H1 (cell line): ENCODE measurements at regions not wholly inside any gene's neighbourhood (a gene's known extent, or its start where the extent isn't known, plus 50 kb on each side); places are given as distances from the start of the nearest gene placed in this dataset.

Experiments
- CTCF ChIA-PET: fragments of 300-600 bp; sonication (Branson Sonifier 250); formaldehyde crosslinking; loops from one replicate; lab custom pipeline; 2021; ENCODE audit not compliant: partially characterized antibody; lab: Charles Lee
- POLR2A ChIA-PET: fragments of 300-600 bp; sonication (Branson Sonifier 250); formaldehyde crosslinking; loops from one replicate; lab custom pipeline; 2021; ENCODE audit warnings: inconsistent platforms; ENCODE audit not compliant: partially characterized antibody; lab: Charles Lee
- DNase-seq, 2 experiments: peaks; one replicate each; pipeline versions ENCODE4 v3.0.0 to v3.0.0-alpha.2; 2010 to 2022; ENCODE audit warnings: low spot score in 2 of 2, low read depth in 1 of 2, mixed read lengths in 1 of 2
- FAIRE-seq: peaks from 2 replicates; lab custom pipeline; 2011; peaks lifted over from hg19 to GRCh38; lab: Jason Lieb, UNC
- H2AFZ ChIP-seq: 2 replicates; pipeline ENCODE4 v1.8.1; 2012; ENCODE audit warnings: low read length, inconsistent platforms
- H2AK5ac ChIP-seq: 2 replicates; pipeline ENCODE4 v1.6.1; 2013; ENCODE audit warnings: low read depth, low read length
- H2BK120ac ChIP-seq: replicated peaks from 2 replicates; pipeline ENCODE3; 2013; ENCODE audit warnings: low read depth, low read length, inconsistent platforms
- H2BK12ac ChIP-seq: 2 replicates; pipeline ENCODE4 v1.6.1; 2013; ENCODE audit warnings: low read depth, low read length
- H2BK15ac ChIP-seq: 2 replicates; pipeline ENCODE4 v1.6.1; 2013; ENCODE audit warnings: low read length
- H2BK20ac ChIP-seq: 2 replicates; pipeline ENCODE4 v1.6.1; 2013; ENCODE audit warnings: low read length
- H2BK5ac ChIP-seq: 2 replicates; pipeline ENCODE4 v1.6.1; 2013; ENCODE audit warnings: low read depth, low read length
- H3K14ac ChIP-seq: 2 replicates; pipeline ENCODE4 v1.6.1; 2013; ENCODE audit warnings: inconsistent platforms; ENCODE audit not compliant: insufficient read length
- H3K18ac ChIP-seq: 2 replicates; pipeline ENCODE4 v1.6.1; 2013; ENCODE audit warnings: low read length; ENCODE audit errors: extremely low read depth
- H3K23ac ChIP-seq: 2 replicates; pipeline ENCODE4 v1.6.1; 2013; ENCODE audit warnings: inconsistent platforms; ENCODE audit not compliant: insufficient read length
- H3K23me2 ChIP-seq: 2 replicates; pipeline ENCODE4 v1.6.1; 2013; ENCODE audit warnings: low read depth, low read length
- H3K27ac ChIP-seq: 2 replicates; pipeline ENCODE4 v1.6.1; 2011; ENCODE audit warnings: low read depth, low read length, inconsistent platforms
- H3K27me3 ChIP-seq, 4 experiments: replicated peaks in 1 of 4; 1 replicate in 1 of 4; 2 replicates in 3 of 4; pipeline versions ENCODE4 v1.6.1 to v1.8.1; 2011 to 2013; ENCODE audit warnings: low read length in 3 of 4, mild to moderate bottlenecking in 3 of 4, inconsistent platforms in 2 of 4, mixed read lengths in 2 of 4, moderate library complexity in 1 of 4; ENCODE audit not compliant: control insufficient read depth in 3 of 4, insufficient read depth in 3 of 4; ENCODE audit errors: extremely low read depth in 1 of 4
- H3K36me3 ChIP-seq, 4 experiments: 2 replicates each; pipeline versions ENCODE4 v1.6.1 to v1.8.1; 2011 to 2013; ENCODE audit warnings: mild to moderate bottlenecking in 4 of 4, low read length in 3 of 4, moderate library complexity in 2 of 4, control low read depth in 1 of 4, inconsistent platforms in 1 of 4; ENCODE audit not compliant: insufficient read depth in 4 of 4, control insufficient read depth in 2 of 4
- H3K4ac ChIP-seq: replicated peaks from 2 replicates; pipeline ENCODE3; 2013; ENCODE audit warnings: low read length, low read depth, mixed read lengths, inconsistent platforms; ENCODE audit not compliant: insufficient read length
- H3K4me1 ChIP-seq, 4 experiments: replicated peaks in 1 of 4; 1 replicate in 1 of 4; 2 replicates in 3 of 4; pipeline versions ENCODE4 v1.6.1 to v1.8.1; 2011 to 2013; ENCODE audit warnings: low read length in 3 of 4, inconsistent platforms in 2 of 4, mixed read lengths in 1 of 4; ENCODE audit not compliant: insufficient read depth in 4 of 4, control insufficient read depth in 3 of 4
- H3K4me2 ChIP-seq, 2 experiments: 2 replicates each; pipeline versions ENCODE4 v1.6.1 to v1.8.1; 2011 to 2013; ENCODE audit warnings: low read depth in 2 of 2, low read length in 2 of 2, control low read depth in 1 of 2, inconsistent platforms in 1 of 2, mild to moderate bottlenecking in 1 of 2; ENCODE audit not compliant: insufficient read depth in 1 of 2
- H3K4me3 ChIP-seq, 4 experiments: fragments of 200-600, 300-600 bp in 1 of 4; sonication (generic), shearing (Covaris generic), sonication (Bioruptor Twin) in 1 of 4; 2 replicates each; pipeline versions ENCODE4 v1.5.1 to v1.8.1; 2011 to 2016; ENCODE audit warnings: low read length in 4 of 4, low read depth in 3 of 4, control low read depth in 2 of 4, inconsistent platforms in 2 of 4, mild to moderate bottlenecking in 2 of 4, mixed read lengths in 1 of 4, moderate library complexity in 1 of 4; ENCODE audit not compliant: insufficient read depth in 2 of 4; ENCODE audit errors: extremely low read depth in 1 of 4
- H3K56ac ChIP-seq: replicated peaks from 2 replicates; pipeline ENCODE3; 2013; ENCODE audit warnings: low read depth, mild to moderate bottlenecking, mixed read lengths, low read length, inconsistent platforms; ENCODE audit not compliant: insufficient read length
- H3K79me1 ChIP-seq: 2 replicates; pipeline ENCODE4 v1.6.1; 2013; ENCODE audit warnings: low read depth, low read length, control low read depth
- H3K79me2 ChIP-seq, 2 experiments: 2 replicates each; pipeline versions ENCODE4 v1.6.1 to v1.8.1; 2012 to 2013; ENCODE audit warnings: low read length in 2 of 2, mild to moderate bottlenecking in 2 of 2, inconsistent platforms in 1 of 2; ENCODE audit not compliant: insufficient read depth in 2 of 2, control insufficient read depth in 1 of 2
- H3K9ac ChIP-seq, 4 experiments: replicated peaks in 1 of 4; 1 replicate in 1 of 4; 2 replicates in 3 of 4; pipeline versions ENCODE4 v1.6.1 to v1.8.1; 2011 to 2013; ENCODE audit warnings: low read depth in 3 of 4, low read length in 3 of 4, control low read depth in 2 of 4, mild to moderate bottlenecking in 2 of 4, moderate library complexity in 2 of 4, inconsistent platforms in 1 of 4; ENCODE audit errors: extremely low read depth in 1 of 4
- H3K9me3 ChIP-seq, 2 experiments: 2 replicates each; pipeline versions ENCODE4 v1.6.1 to v1.8.1; 2012 to 2013; ENCODE audit warnings: mild to moderate bottlenecking in 2 of 2, moderate library complexity in 2 of 2, control low read depth in 1 of 2, inconsistent platforms in 1 of 2, low read depth in 1 of 2, low read length in 1 of 2, mixed read lengths in 1 of 2; ENCODE audit not compliant: insufficient read depth in 2 of 2
- H4K20me1 ChIP-seq, 2 experiments: replicated peaks in 1 of 2; 2 replicates each; pipeline versions ENCODE3 to v1.8.1; 2011 to 2013; ENCODE audit warnings: inconsistent platforms in 2 of 2, low read length in 2 of 2, mild to moderate bottlenecking in 1 of 2; ENCODE audit not compliant: insufficient read depth in 2 of 2, control insufficient read depth in 1 of 2
- H4K5ac ChIP-seq: 2 replicates; pipeline ENCODE4 v1.6.1; 2013; ENCODE audit warnings: low read length, low read depth, mixed read lengths, inconsistent platforms; ENCODE audit not compliant: insufficient read length
- H4K8ac ChIP-seq: 2 replicates; pipeline ENCODE4 v1.8.0; 2013; ENCODE audit warnings: mild to moderate bottlenecking, moderate library complexity, low read length, inconsistent platforms; ENCODE audit not compliant: insufficient read depth; ENCODE audit errors: extremely low read depth
- H4K91ac ChIP-seq: replicated peaks from 2 replicates; pipeline ENCODE3; 2013; ENCODE audit warnings: low read length, mixed read lengths, inconsistent platforms; ENCODE audit not compliant: insufficient read length
- BRCA1 ChIP-seq: IDR thresholded peaks from 2 replicates; pipeline ENCODE4 v1.6.1; 2012; ENCODE audit warnings: low read depth, low read length, improper control_type of control experiment
- HDAC6 ChIP-seq: IDR thresholded peaks from one replicate; pipeline ENCODE4 v1.7.1; 2012; ENCODE audit warnings: low read depth, mild to moderate bottlenecking, inconsistent platforms, low read length, moderate library complexity
- KDM5A ChIP-seq: fragments of 200-600 bp; IDR thresholded peaks from 2 replicates; pipeline ENCODE4 v1.7.1; 2012; ENCODE audit warnings: mild to moderate bottlenecking, low read length, inconsistent platforms, mixed read lengths
- NRF1 ChIP-seq: IDR thresholded peaks from 2 replicates; pipeline ENCODE4 v1.6.1; 2011; ENCODE audit warnings: mild to moderate bottlenecking, low read depth, low read length, improper control_type of control experiment
- RBBP5 ChIP-seq: IDR thresholded peaks from 2 replicates; pipeline ENCODE4 v1.7.1; 2012; ENCODE audit warnings: low read depth, mild to moderate bottlenecking, inconsistent platforms, low read length, moderate library complexity, borderline replicate concordance
- RFX5 ChIP-seq: IDR thresholded peaks from 2 replicates; pipeline ENCODE4 v1.6.1; 2011; ENCODE audit warnings: low read depth, low read length, improper control_type of control experiment, borderline replicate concordance
- SIN3A ChIP-seq, 2 experiments: IDR thresholded peaks in 1 of 2; conservative IDR thresholded peaks in 1 of 2; 2 replicates each; pipeline ENCODE4 v1.6.1; 2011 to 2012; ENCODE audit warnings: low read length in 2 of 2, improper control_type of control experiment in 1 of 2, low read depth in 1 of 2, mild to moderate bottlenecking in 1 of 2
- SP4 ChIP-seq: IDR thresholded peaks from 2 replicates; pipeline ENCODE4 v1.6.1; 2012; ENCODE audit warnings: low read length, inconsistent platforms
- SUZ12 ChIP-seq: fragments of 200-600 bp; sonication (generic); IDR thresholded peaks from 2 replicates; pipeline ENCODE4 v1.6.1; 2012; ENCODE audit warnings: mild to moderate bottlenecking, inconsistent platforms, low read length, moderate library complexity, mixed read lengths
- TBP ChIP-seq: IDR thresholded peaks from 2 replicates; pipeline ENCODE4 v1.6.1; 2011; ENCODE audit warnings: low read depth, low read length, improper control_type of control experiment
- WGBS, 2 experiments: shearing (Covaris generic) in 1 of 2; methylation state at CpG; one replicate each; pipeline versions ENCODE4 v1.1.6 to v1.1.7; 2013 to 2015; ENCODE audit warnings: low lambda C conversion rate in 2 of 2, mixed read lengths in 2 of 2, inconsistent platforms in 1 of 2, low coverage in 1 of 2, missing lambda C conversion rate in 1 of 2; ENCODE audit not compliant: insufficient replicate concordance in 2 of 2, insufficient coverage in 1 of 2, insufficient read length in 1 of 2; ENCODE audit errors: extremely low coverage in 1 of 2, missing lambda C conversion rate in 1 of 2; 5-methylcytosine and 5-hydroxymethylcytosine counted together
- TF ChIP-seq, protein P1 (sequence below): IDR thresholded peaks from 2 replicates; pipeline ENCODE4 v1.6.1; 2011; ENCODE audit warnings: low read length, improper control_type of control experiment
- TF ChIP-seq, protein P2 (sequence below): IDR thresholded peaks from 2 replicates; pipeline ENCODE4 v1.6.1; 2011; ENCODE audit warnings: low read depth, mild to moderate bottlenecking, low read length; ENCODE audit not compliant: insufficient read depth

DNA sequence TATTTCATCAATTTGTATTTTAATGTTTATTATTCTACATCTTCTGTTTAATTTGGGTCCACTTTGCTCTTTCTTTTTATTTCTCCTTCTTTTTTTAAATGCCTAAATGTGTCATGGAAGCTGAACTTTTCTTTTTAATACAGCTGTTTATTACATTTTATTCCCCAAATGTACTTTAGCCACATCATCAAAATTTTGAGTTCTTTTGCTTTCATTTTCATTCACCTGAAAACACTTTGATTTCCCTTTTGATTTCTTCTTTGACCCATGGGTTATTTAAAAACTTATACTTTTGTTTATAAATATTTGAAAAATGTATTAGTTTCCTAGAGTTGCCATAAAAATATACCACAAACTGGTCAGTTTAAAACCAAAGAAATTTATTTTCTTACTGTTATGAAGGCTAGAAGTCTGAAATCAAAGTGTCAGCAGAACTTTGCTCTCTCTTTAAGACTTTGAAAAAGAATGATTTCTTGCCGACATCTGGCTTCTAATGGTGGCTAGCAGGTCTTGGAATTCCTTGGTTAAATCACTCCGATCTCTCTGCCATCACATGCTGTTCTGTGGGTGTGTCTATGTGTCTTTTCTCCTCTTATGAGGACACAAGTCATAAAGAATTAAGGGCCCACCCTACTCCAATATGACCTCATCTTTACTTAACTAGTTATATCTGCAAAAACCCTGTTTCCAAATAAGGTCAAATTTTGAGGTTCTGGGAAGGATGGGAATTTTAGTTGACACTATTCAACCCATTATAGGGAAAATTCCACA is 225.5 kb downstream of the ANKRD7 start:
- Histone ChIP-seq H3K4me2 (no peak overlapping the region), H3K9ac (no peak overlapping the region), H3K56ac (no peak overlapping the region), H3K14ac (no peak overlapping the region), H2BK5ac (no peak overlapping the region), H4K5ac (no peak overlapping the region), H2BK120ac (no peak overlapping the region), H3K4me1 (no peaks in the 10 kb centered on the region), H3K4ac (no peak overlapping the region), H3K9me3 (no peaks in the 10 kb centered on the region), H3K36me3 (no peaks in the 10 kb centered on the region), H2BK20ac (no peak overlapping the region), H3K79me2 (no peaks in the 10 kb centered on the region), H4K91ac (no peak overlapping the region), H3K18ac (no peak overlapping the region), H2BK12ac (no peak overlapping the region), H2BK15ac (no peak overlapping the region), H3K27ac (no peak overlapping the region), H2AK5ac (no peak overlapping the region), H3K79me1 (no peaks in the 10 kb centered on the region), H3K4me3 (no peak overlapping the region), H3K27me3 (no peaks in the 10 kb centered on the region), H3K23ac (no peak overlapping the region), H4K8ac (no peak overlapping the region), H2AFZ (no peak overlapping the region), H3K23me2 (no peaks in the 10 kb centered on the region), H4K20me1 (no peaks in the 10 kb centered on the region)
- no peak for DNase-seq
- no peak for FAIRE-seq
- 98% methylated on average over 2 of the region's 2 CpGs; no CpG with 5 or more reads in 1 of the 2 experiments for WGBS, 2 experiments
- ChIA-PET CTCF (no interaction called here), POLR2A (no interaction called here)
- TF ChIP-seq SP4 (no peak), BRCA1 (no peak), KDM5A (no peak), RBBP5 (no peak), HDAC6 (no peak), TBP (no peak), RFX5 (no peak), SUZ12 (no peak), NRF1 (no peak), SIN3A (conservative IDR thresholded peaks at IDR 0.05 in 1 of 2, IDR thresholded peaks at IDR 0.05 in 1 of 2; ENCODE audit: low read depth in 1 of 2, low read length in 2 of 2) (no peak)
- TF ChIP-seq, protein P1, sequence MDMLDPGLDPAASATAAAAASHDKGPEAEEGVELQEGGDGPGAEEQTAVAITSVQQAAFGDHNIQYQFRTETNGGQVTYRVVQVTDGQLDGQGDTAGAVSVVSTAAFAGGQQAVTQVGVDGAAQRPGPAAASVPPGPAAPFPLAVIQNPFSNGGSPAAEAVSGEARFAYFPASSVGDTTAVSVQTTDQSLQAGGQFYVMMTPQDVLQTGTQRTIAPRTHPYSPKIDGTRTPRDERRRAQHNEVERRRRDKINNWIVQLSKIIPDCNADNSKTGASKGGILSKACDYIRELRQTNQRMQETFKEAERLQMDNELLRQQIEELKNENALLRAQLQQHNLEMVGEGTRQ = no peak
- TF ChIP-seq, protein P2, sequence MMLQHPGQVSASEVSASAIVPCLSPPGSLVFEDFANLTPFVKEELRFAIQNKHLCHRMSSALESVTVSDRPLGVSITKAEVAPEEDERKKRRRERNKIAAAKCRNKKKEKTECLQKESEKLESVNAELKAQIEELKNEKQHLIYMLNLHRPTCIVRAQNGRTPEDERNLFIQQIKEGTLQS = no peak
